Endothelial cell of umbilical vein (primary cell): ENCODE measurements at regions not wholly inside any gene's neighbourhood (a gene's known extent, or its start where the extent isn't known, plus 50 kb on each side); places are given as distances from the start of the nearest gene placed in this dataset.

ENCODE experiments used
- BruUV-seq: library from RNA; stranded (reverse); fragments of 400-500 nt; replicated peaks from 2 replicates; lab custom pipeline; 2021; lab: Mats Ljungman, UMichigan
- CTCF ChIA-PET: fragments of 300-600, 350-600 bp; sonication (Branson Sonifier 250); formaldehyde crosslinking; loops from one replicate; lab custom pipeline; 2021; ENCODE audit warnings: antibody characterized with exemption, inconsistent platforms; lab: Charles Lee
- POLR2A ChIA-PET: fragments of 300-600, 350-600 bp; sonication (Branson Sonifier 250); formaldehyde crosslinking; loops from one replicate; lab custom pipeline; 2021; ENCODE audit warnings: antibody characterized with exemption, inconsistent platforms; lab: Charles Lee
- DNase-seq: peaks from one replicate; pipeline ENCODE4 v3.0.0-alpha.2; 2011; ENCODE audit warnings: low read depth, low spot score
- FAIRE-seq: peaks from 2 replicates; lab custom pipeline; 2011; peaks lifted over from hg19 to GRCh38; lab: Jason Lieb, UNC
- H2AFZ ChIP-seq: 2 replicates; pipeline ENCODE4 v1.6.0; 2012; ENCODE audit warnings: low read depth, low read length, control low read depth, inconsistent platforms
- H3K27ac ChIP-seq: 2 replicates; pipeline ENCODE4 v1.5.1; 2011; ENCODE audit warnings: low read depth, mild to moderate bottlenecking, control low read depth, low read length, moderate library complexity; ENCODE audit not compliant: insufficient read depth
- H3K27me3 ChIP-seq, 2 experiments: 2 replicates each; pipeline versions ENCODE4 v1.6.0 to v1.6.1; 2011; ENCODE audit warnings: low read length in 2 of 2, mixed read lengths in 1 of 2; ENCODE audit not compliant: control insufficient read depth in 2 of 2, insufficient read depth in 2 of 2
- H3K36me3 ChIP-seq, 2 experiments: 2 replicates in 1 of 2; 3 replicates in 1 of 2; pipeline ENCODE4 v1.5.1; 2011; ENCODE audit warnings: low read length in 2 of 2, mild to moderate bottlenecking in 1 of 2, moderate library complexity in 1 of 2; ENCODE audit not compliant: control insufficient read depth in 2 of 2, insufficient read depth in 2 of 2; ENCODE audit errors: extremely low read depth in 1 of 2
- H3K4me1 ChIP-seq: 3 replicates; pipeline ENCODE4 v1.5.1; 2011; ENCODE audit warnings: mild to moderate bottlenecking, low read length; ENCODE audit not compliant: control insufficient read depth, insufficient read depth; ENCODE audit errors: extremely low read depth
- H3K4me2 ChIP-seq: 2 replicates; pipeline ENCODE4 v1.6.1; 2011; ENCODE audit warnings: low read length, control low read depth, mixed read lengths; ENCODE audit not compliant: insufficient read depth
- H3K4me3 ChIP-seq, 3 experiments: fragments of 200-600 bp in 1 of 3; sonication (generic), shearing (Covaris generic) in 1 of 3; replicated peaks in 1 of 3; 2 replicates each; pipeline ENCODE4 v1.5.1; 2011 to 2016; ENCODE audit warnings: control low read depth in 3 of 3, low read length in 3 of 3, mild to moderate bottlenecking in 2 of 3, inconsistent platforms in 1 of 3, low read depth in 1 of 3, moderate library complexity in 1 of 3; ENCODE audit not compliant: insufficient read depth in 1 of 3
- H3K79me2 ChIP-seq: 2 replicates; pipeline ENCODE4 v1.6.0; 2012; ENCODE audit warnings: low read length, inconsistent platforms; ENCODE audit not compliant: control insufficient read depth, insufficient read depth
- H3K9ac ChIP-seq: replicated peaks from 2 replicates; pipeline ENCODE3; 2011; ENCODE audit warnings: low read length, control low read depth; ENCODE audit not compliant: insufficient read depth; ENCODE audit errors: extremely low read depth
- H3K9me1 ChIP-seq: replicated peaks from 3 replicates; pipeline ENCODE4 v1.6.0; 2011; ENCODE audit warnings: mild to moderate bottlenecking, low read length; ENCODE audit not compliant: control insufficient read depth, insufficient read depth; ENCODE audit errors: extremely low read depth
- H3K9me3 ChIP-seq: replicated peaks from 2 replicates; pipeline ENCODE4 v1.5.1; 2012; ENCODE audit warnings: low read length, inconsistent platforms; ENCODE audit not compliant: control insufficient read depth, insufficient read depth
- H4K20me1 ChIP-seq: replicated peaks from 2 replicates; pipeline ENCODE3; 2011; ENCODE audit warnings: mild to moderate bottlenecking, low read length; ENCODE audit not compliant: control insufficient read depth, insufficient read depth; ENCODE audit errors: extremely low read depth
- FOS ChIP-seq: IDR thresholded peaks from 2 replicates; pipeline ENCODE4 v1.6.1; 2011; ENCODE audit warnings: mild to moderate bottlenecking, low read length, moderate library complexity, borderline replicate concordance; ENCODE audit not compliant: insufficient read depth
- GATA2 ChIP-seq: IDR thresholded peaks from 2 replicates; pipeline ENCODE4 v1.7.0; 2011; ENCODE audit warnings: low read depth, mild to moderate bottlenecking, moderate library complexity, mixed read lengths, low read length; ENCODE audit not compliant: insufficient read length, insufficient read depth
- MYC ChIP-seq: IDR thresholded peaks from one replicate; pipeline ENCODE4 v1.6.1; 2011; ENCODE audit warnings: mild to moderate bottlenecking, low read depth, low read length
- POLR2A ChIP-seq: IDR thresholded peaks from 2 replicates; pipeline ENCODE4 v1.6.1; 2012; ENCODE audit warnings: low read depth, mild to moderate bottlenecking, control low read depth, low read length
- dilution Hi-C: fragments of 300-500 bp; cut with MboI; formaldehyde crosslinking; loops from one replicate; pipeline ENCODE4 v1.15.0; 2019; ENCODE audit warnings: low sequenced_read_pairs; ENCODE audit not compliant: extremely low pct_ligation_motif_present
- intact Hi-C: fragments of 100-400 bp; cut with micrococcal nuclease; formaldehyde crosslinking; loops from one replicate; pipeline ENCODE4 v1.10.0; 2022

GRCh38 chrX:152024710-152025109 is 50.2 kb upstream of the GABRE start:
- no peaks in the 10 kb centered on the region for H3K9me1 ChIP-seq

More at GRCh38 chrX:152024710-152025109, 50.2 kb upstream of the GABRE start:
- Histone ChIP-seq H3K4me3 (no peak overlapping the region), H3K36me3 (no peaks in the 10 kb centered on the region), H3K27me3 (no peaks in the 10 kb centered on the region), H2AFZ (no peak overlapping the region), H3K9me3 (no peaks in the 10 kb centered on the region), H3K27ac (no peak overlapping the region), H3K4me2 (no peak overlapping the region), H3K79me2 (no peaks in the 10 kb centered on the region), H3K9ac (no peak overlapping the region), H3K4me1 (no peaks in the 10 kb centered on the region), H4K20me1 (no peaks in the 10 kb centered on the region)
- FAIRE-seq, result no peak
- dilution Hi-C loops (no loop called here), intact Hi-C loops (no loop called here)
- no TSS peak for BruUV-seq
- CTCF ChIA-PET, result interaction anchor here (0.7 kb wide), 1 partner anchor 8 kb away, joined by 3 read pairs; no protein-coding TSS in a partner anchor
- TF ChIP-seq FOS, result no peak
- TF ChIP-seq POLR2A, result no peak
- TF ChIP-seq GATA2, result no peak
- TF ChIP-seq MYC, result no peak
- POLR2A ChIA-PET, result no interaction called here
- DNase-seq, result no peak
